Stimulated activated CD4-positive, alpha-beta T cell treated with anti-CD3 and anti-CD28 coated beads, Interleukin-2, amount 100 ng/mL, for 48 hours (primary cell): ENCODE measurements at regions not wholly inside any gene's neighbourhood (a gene's known extent, or its start where the extent isn't known, plus 50 kb on each side); places are given as distances from the start of the nearest gene placed in this dataset.

Source experiments
- DNase-seq, 2 donors: peaks; one replicate each; pipeline ENCODE4 v3.0.0-alpha.2; 2020

DNA sequence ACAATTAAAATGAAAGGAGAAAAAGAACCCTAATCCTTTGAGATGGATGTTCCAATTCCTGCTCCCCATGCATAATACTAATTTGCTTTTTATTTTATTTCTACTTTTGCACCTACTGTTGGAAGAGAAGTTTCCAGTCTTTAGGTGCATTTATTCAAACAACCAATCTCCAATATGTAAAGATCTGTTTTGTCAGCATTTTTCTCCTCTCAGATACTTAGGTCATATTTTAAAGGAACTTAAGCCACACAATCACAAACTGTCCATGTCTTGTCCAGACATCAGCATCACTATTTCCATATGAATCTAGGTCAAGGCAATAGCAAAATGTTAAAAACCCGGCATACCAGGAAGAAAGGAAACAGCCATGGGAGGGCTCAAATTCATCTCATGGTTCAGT lies 1023.2 kb downstream of the BCL11A start:
- no peak for DNase-seq

DNA sequence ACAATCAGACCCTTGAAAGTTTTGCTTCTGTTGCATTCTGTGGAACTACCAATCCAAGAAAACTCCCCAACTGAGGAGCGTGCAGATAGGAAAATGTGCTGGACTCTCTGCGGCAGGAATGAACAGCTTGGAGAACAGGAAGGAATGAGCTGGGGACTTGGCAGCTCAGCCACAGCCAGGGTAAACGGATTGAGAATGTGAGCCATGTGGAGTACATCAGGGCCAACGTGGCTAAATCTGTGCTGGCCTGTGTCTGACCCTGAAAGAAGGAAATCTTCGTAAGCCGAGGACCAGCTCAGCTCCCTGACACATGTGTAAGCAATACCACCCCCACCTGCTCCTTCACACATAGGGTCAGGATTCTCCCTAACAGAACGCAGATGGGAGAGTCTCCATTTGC lies 1023.7 kb downstream of the BCL11A start:
- no peak for DNase-seq

DNA sequence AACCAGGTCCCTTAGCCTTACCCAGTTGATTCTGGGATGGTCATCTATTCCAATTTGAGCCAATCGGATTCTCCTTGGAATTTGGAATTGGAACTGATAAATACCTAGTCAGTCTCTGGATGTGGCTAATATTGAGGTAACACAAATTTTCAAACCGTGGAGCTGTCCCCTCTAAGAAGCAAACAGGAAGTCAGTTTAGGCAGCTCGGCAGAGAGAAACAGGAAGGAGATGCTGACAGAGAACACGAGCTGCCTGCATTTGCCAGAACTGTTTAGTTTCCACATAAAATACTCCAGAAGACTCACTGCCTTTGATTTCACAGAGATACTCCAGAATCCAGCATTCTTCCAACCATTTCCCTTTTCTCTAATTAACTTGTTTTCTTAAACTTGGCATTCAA lies 1024.9 kb downstream of the BCL11A start:
- no peak for DNase-seq

DNA sequence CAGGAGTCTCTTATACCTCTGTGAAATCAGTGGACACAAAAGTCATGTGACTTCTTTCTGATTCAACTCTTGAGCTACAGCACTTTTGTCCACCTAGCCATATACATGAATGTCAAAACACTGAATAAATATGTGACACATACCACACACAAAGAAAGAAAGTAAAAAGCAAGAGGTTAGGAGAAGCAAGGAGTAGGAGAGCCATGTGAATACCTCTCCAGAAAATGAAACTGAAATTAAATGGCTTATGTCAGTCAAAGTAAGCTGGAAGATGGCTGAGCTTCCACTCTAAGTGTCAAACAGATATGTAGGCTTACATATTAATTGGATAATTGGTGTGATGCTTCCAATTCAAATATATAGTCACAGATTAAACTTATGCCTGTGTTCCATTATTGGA lies 1050.5 kb downstream of the BCL11A start:
- DNase-seq: no peak

DNA sequence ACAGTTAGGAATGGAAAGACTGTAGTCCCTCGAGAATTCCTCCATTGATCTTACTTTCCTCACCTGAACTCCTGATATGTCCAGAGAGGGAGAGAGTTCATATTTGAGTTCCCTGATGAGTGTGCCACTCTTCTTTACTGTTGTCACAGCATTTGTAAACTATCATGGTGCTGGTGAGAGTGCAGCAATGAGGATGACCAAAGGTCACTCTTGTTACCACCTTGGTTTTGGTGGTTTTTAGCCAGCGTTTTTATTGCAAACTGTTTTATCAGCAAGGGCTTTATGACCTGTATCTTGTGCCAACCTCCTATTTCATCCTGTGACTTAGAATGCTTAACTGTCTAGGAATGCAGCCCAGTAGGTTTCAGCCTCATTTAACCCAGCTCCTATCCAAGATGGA lies 1062.5 kb downstream of the BCL11A start:
- DNase-seq: no peak

DNA sequence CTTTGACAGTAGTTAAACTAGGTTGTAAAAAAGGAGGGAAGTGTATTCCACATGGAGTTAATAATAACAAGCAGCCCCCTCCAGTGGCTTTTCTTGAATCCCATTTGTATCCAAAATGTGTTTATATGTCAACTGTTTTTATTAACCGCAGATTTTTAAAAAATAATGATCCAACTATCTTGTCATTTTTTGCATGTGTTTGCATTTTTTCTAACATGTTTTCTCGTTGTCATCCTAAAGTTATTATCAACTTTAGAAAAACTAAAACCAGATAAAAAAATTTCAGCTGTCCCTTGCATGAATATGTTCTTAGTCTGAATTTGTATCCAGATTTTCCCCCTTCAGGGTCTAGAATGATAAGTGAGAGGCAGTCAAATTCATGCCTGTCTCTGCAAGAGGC lies 1063.3 kb downstream of the BCL11A start:
- no peak for DNase-seq

DNA sequence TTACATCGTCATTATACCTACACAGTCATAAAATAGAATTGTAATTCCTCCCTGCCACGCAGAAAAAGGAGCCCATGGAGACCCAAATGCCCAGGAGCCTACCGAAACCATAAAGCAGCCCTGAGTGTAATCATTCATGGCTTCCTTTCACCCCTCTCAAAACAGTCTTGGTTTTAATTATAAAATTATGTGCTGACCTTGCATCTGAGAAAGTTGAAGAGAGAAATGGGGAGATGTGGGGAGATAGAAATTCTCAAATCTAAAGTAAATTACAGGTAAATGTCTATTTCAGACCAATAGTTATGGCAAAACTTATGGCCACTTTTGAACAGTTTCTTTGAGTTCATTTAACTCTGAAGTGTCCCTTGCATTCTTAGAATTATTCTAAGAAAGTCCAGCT lies 1068.8 kb downstream of the BCL11A start:
- no peak for DNase-seq

DNA sequence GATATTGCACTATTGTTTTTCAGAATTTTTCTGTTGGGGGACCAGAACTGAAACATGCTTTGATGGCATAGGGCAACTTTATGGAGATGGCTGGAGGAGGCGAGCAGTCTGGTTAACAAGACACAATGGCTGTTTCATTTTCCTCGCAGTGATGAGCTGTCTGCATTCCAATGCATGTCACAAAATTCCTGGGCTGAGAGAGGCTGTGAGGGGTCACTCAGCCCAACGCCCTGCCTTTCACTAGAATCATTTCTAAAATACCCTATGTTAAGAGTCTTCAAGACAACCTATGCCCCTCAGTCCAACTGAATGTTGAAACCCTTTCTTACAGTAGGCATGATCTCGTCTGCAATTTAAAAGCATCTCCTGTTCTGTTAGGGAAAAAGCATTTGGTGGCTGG lies 1090.0 kb downstream of the BCL11A start:
- no peak for DNase-seq

DNA sequence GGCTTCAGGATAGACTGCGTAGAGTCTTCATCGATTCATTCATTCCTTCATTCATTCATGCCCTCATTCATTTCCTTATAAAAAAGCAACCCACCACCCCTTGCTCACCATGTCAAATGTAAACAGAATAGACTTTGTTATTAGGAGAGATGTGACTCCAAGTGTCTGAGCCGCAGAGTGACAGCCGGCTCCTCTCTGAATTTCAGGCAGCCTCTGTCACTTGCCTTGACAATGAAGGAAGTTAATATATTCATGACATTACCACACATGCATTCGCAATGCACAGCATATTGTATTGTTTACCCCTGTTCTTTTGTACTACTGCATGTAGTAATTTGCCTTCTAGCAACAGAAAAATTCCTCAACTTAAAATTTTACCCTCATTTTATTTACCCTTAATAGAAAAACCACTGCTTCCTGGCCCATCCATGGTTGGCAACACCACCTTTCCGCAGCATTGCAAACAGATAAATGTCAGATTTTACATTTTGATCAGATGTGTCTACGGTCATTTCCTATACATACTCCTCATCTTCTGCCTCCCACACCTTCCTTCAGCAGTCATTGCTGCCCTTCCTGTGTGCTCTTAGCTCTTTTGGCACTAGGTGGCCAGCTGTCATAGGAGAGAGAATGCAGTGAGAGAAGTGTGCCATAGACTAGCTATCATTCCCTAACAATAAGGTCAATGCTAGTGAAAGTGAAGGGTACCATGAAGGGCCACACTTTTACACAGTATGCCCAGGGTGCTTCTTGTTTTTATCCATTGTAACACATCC lies 1090.8 kb downstream of the BCL11A start:
- DNase-seq: no peak

DNA sequence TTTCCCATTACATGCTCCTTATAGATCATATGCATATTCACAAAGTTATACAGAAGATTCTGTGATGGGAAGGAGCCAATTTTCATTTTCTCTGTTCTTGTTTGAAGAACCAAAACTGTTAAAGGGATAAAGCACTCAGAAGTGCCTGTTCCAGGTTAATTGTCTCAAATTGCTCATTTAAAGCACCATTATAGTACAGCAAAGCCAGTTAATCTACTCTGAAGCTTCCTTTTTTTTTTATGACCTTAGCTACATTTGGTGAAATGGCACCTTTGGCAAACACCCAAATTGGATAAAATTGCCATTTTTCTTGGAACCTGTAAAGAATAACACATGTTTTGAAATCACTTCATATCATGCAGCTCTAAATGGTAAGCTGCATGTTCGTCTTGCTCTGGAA lies 1092.3 kb downstream of the BCL11A start:
- no peak for DNase-seq

DNA sequence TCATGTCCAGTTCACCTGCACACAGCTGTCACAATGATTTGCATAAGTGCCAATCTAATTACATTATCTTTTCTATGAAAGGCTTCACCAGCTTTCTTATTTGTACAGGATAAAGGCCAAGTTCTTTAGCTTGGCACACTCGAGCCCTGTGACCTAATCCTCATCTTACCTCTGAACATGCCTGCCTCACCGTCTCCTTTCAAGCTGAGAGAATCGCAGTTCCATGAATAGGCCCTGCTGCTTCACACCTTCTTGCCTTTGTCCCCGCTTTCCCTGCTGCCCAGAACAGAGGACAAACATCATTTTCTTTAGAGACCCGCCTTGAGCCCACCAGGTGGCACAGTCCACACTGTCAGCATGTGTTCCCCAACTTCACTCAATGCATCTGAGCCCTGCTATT lies 1094.7 kb downstream of the BCL11A start:
- DNase-seq: no peak

DNA sequence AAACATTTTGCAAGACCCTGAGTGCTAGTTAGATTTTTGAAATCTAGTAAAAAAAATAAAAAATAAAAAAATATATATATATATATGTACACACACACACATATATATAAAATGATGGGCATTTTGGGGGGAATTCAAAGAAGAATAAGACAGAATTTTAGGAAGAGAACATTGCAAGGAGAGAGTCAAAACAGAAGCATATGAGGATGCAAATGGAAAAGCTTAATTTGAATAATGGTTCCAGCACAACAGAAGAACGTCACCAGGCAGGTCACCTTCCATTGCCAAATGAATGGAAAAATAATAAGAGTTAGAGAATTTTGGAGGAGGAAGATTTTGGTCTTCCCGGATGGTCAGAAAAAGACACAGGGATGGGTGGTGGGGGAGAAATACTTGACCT lies 1097.2 kb downstream of the BCL11A start:
- no peak for DNase-seq

DNA sequence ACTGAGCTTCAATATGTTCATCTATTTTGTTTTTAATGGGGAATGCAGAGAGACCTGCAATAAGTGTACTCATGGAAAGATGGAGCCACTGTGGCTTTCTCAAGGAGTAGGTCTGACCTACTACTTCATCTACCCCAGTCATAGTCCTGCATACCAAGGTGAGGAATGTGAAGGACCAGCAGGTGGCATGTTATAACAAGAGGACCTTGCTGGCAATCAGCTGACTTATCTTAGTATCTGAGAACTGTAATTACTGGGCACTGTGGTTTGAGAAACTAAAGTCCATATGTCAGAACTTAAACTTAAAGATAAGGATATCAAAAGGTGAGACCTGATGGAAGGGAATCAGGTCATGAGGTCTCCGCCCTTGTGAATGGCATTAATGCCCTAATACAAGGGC lies 1104.2 kb downstream of the BCL11A start:
- DNase-seq: no peak

DNA sequence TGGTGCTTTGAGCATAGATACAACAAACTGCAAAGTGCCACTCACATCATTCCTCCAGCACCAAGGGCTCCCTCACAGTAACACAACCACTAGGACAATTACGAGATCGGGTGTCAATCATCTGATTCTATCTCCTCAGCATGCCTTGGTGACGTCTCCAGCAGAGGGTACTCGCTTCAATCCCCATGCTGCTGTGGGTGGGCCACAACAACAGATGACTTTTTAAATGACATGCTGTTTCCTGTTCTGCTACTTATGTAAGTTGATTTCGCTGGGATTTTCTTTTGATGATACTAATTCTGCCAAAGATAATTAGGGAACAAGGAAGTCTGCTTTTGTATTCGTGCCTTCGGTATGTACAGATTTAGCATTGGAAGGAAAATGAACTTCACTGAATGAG lies 1113.0 kb downstream of the BCL11A start:
- DNase-seq: no peak

DNA sequence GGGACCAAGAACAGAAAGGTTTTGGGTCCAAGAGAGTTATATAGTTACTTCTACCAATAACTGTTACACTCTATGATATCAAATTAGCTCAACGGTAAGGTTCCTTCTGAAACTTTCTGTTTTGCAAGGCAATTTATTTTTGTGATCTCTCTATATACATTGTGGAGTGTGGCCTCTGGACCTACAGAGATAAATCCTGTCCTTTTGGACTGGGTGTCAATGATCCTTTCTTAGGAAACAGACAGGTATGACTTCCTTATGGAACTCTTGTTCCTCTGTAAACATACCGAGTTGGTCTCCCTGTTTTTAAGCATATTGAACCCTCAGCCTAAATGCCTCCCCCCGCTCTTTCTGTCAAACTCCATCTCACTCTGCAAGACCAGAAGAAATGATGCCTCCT lies 1117.8 kb downstream of the BCL11A start:
- DNase-seq: no peak

DNA sequence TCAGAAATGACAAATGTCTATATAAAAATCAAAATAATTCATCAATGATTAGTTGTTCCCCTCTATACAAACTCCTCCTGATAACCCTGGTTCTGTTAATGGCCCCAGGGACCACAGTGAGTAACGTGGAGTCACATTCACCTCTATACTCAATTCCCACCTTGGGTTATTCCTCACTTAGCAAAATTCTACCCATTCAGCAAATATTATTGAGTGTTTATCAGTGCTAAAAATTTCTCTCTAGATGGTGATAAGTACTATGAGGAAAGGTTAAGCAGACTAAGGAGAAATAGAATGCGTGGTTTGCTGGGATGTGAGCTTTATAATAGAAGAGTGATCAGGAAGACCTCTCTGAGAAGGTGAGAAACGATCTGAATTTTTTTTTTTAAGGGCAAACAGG lies 1124.5 kb downstream of the BCL11A start:
- no peak for DNase-seq

DNA sequence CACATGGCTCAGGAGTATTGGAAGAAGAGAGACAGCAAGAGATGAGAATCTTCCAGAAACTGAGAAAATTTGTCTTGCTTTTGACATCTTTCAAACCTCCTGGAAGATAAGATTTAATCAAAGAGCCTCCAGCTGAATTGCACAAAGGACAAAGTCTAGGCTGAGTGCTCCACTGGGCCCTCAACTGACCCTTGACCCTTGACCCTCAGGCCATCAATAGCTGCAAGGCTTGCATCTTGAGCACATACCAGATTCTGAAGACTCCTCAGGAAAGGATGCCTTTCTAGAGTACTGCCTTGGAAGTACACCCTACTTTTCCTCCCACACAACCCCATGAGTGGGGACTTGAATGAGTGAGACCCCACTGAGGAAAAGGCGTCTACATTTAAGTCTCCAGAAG lies 1125.5 kb downstream of the BCL11A start:
- no peak for DNase-seq

DNA sequence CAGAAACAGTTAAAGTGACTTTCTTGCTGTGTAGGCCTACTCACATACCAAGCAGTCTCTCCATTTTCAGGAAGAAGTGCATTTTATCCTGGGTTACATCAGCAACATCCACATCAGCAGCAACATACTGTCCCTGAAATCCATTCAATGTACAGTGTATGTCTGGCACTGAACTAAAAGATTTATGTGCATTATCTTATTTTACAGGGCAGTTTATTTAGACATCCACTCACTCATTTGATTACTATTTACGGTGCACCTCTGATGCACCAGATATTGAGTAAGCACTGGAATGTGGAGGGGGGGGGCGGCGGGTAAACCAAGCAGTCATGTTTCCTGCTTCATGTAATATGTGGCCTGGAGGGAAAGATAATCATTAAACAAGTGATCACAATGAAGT lies 1128.2 kb downstream of the BCL11A start:
- no peak for DNase-seq

DNA sequence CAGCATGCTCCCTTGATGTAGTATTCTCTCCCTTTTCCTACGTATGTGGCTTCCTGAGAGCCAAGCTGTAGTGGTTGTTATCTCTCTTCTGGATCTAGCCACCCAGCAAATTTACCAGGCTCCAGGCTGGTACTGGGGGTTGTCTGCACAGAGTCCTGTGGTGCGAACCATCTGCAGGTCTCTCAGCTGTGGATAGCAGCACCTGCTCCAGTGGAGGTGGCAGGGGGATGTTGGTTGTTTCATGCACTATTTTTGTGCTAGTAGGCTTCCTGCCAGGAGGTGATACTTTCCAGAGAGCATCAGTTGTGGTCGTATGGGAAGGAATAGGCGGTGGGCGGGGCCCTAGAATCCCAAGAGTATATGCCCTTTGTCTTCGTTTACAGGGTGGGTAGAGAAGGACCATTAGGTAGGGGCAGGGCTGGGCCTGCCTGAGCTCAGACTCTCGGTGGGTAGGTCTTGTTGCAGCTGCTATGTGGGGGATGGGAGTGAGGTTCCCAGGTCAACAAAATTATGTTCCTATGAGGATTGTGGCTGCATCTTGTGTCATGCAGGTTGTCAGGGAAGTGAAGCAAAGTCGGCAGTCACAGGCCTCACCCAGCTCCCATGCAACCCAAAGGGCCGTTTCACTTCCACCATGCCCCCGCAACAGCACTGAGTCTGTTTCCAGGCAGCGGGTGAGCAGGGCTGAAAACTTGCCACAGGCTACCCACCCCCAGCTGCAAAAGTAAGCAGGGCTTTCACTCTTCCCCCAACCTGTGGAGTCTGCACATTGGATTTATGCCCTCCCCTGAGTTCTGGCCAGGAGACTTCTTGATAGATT lies 1139.5 kb downstream of the BCL11A start:
- no peak for DNase-seq

DNA sequence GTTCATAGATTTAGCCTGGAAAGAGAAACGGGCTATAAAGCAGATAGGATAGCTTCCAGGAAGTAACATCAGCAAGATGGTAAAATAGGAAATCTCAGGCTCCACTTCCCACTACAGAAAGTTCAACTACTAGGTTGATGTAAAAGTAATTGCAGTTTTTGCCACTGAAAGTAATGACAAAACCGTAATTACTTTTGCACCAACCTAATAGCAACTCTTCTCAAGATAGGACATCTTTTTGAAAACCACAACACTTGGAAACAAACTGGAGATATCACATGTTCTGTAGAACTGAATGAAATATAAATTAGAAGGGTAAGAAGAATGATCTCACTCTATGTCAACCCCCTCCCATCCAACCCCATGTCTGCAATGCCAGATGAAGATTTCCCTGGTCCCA lies 1154.3 kb downstream of the BCL11A start:
- no peak for DNase-seq

DNA sequence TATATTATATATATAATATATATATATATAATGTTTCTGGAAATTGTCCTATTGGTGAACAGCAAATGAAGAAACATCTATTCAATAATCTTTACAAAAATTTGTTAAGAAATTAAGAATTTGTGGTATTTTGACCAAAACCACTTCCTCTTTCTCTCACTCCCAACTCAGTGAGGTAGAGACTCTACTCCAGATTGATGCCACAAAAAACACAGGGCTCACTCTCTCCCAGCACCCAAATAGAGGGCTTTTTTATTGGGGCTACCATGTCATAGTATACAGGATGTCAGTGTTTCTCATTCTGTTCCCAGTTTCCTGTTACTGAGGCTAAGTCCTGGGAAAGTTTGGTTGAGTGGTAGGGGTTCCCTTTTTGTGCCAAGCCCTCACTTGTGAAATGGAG lies 1155.4 kb downstream of the BCL11A start:
- no peak for DNase-seq

DNA sequence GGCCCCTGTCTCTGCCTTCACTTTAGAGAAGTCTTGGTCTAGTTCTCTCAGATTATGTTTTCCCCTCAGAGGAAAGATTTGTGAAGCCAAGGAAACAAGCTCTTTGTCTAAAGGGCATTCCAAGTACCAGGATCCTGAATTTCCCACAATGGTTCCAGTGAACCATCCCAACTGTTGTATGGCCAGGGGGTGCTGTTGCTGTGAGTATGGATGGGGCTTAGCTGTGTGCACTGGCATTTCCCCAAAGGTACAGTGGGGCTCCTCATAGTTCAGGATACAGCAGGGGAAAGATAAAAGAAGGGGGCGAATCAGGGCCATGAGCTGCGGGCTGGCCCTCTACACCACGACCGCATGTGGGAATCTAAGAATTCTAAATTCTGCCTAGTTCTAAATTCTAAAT lies 1154.0 kb upstream of the FANCL start:
- no peak for DNase-seq

DNA sequence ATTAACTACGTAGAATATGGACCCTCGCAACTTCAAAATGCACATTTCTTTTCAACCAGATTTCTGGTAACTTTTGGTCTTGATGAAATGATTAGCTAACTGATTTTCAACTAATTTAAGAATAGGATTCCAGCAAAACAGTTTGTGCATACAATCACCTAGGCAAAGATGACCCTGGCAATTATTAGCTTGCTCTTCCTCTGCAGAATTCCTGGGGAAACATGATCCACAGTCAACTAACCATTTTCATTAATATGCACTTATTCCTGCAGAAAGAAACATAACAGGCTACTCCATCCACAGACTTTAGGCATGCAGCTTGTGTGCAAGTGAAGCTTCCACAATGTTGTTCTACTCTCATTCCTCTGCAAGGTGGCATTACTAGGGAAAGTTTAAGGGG lies 1150.8 kb upstream of the FANCL start:
- DNase-seq: no peak

DNA sequence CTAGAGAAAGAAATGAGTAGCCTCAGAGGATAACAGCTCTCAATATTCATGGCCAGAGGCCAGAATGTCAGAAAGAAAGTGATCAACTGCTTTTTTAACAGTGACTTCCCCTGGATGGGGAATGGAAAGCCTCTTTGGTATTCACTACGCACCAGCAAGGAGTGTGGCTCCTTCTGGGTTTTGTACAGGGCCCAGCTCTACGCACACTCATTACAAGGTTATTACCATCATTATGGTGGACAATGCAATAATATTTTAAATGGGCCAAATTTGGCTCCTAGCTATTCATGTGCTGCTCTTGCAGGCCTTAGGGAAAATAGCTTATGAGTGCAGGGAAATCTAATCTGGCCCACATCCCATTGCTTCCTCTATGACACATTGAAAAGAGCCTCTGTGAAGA lies 1149.5 kb upstream of the FANCL start:
- DNase-seq: no peak

DNA sequence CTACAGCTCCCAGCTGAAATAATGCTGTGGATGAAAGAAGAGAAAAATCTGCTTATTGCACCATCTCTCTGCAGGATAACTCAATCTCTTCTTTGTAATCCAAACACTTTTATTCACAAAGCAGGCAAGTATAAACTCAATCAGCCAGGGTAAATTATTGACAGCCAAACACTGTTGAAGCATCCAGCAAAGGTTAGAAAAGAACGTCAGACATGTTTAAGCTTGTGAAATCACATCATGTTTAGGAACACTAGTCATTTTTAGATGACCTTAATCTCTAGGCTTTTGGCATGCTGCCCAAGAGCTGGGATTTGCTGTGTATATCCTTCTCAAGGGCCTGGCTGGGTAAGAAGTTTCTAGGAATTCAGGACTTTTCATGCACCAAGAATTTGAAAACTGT lies 1148.1 kb upstream of the FANCL start:
- no peak for DNase-seq
